SU-DHL-6 (cell line): ENCODE measurements at regions not wholly inside any gene's neighbourhood (a gene's known extent, or its start where the extent isn't known, plus 50 kb on each side); places are given as distances from the start of the nearest gene placed in this dataset.
"Not testable (repeated sequence)": the region's sequence is repeated elsewhere in the genome, so short reads cannot be mapped to it uniquely, and the experiment has no call there.

Source experiments
- CTCF ChIP-seq: fragments of 200-600 bp; sonication (generic); IDR thresholded peaks from one replicate; pipeline ENCODE4 v1.5.1; 2017; ENCODE audit warnings: antibody characterized with exemption, mild to moderate bottlenecking, low read length, moderate library complexity; ENCODE audit not compliant: insufficient read depth, poor library complexity, severe bottlenecking
- EZH2phosphoT487 ChIP-seq: fragments of 200-600 bp; sonication (generic), shearing (Covaris generic); conservative IDR thresholded peaks from 2 replicates; pipeline ENCODE4 v1.6.1; 2018; ENCODE audit warnings: mild to moderate bottlenecking, antibody characterized with exemption, low read length, moderate library complexity, mixed read lengths

- TF ChIP-seq CTCF, EZH2phosphoT487: not testable (repeated sequence)
These were observed 2906.0 kb downstream of the RPIA start for GRCh38 chr2:91597436-91597835.
